Stimulated activated CD4-positive, alpha-beta T cell treated with anti-CD3 and anti-CD28 coated beads, TNF-alpha, amount 100 ng/mL, for 48 hours (primary cell): ENCODE measurements at regions not wholly inside any gene's neighbourhood (a gene's known extent, or its start where the extent isn't known, plus 50 kb on each side); places are given as distances from the start of the nearest gene placed in this dataset.

ENCODE experiments used
- DNase-seq, 3 donors: peaks; one replicate each; pipeline ENCODE4 v3.0.0-alpha.2; 2020; ENCODE audit warnings: low read depth in 3 of 3

DNA sequence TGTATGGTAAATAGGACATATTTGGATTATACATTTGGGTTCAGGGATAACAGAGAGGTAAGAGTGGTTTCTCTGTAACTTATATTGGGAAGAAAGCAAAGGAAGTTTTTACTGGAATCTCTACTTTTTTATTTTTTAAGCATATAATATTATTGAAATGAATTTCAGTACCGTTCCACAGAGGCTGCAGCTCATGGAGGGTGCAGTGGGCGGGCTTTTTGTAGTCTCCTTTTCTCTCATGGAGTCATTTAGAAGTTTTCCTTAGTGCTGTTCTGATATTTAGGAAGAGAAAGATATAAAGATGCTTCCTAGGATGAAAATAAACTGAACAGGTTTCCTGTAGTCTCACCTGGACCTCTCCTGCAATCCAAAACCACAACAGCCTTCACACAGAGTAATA is 1153.3 kb upstream of the TMEFF2 start:
- DNase-seq = no peak

DNA sequence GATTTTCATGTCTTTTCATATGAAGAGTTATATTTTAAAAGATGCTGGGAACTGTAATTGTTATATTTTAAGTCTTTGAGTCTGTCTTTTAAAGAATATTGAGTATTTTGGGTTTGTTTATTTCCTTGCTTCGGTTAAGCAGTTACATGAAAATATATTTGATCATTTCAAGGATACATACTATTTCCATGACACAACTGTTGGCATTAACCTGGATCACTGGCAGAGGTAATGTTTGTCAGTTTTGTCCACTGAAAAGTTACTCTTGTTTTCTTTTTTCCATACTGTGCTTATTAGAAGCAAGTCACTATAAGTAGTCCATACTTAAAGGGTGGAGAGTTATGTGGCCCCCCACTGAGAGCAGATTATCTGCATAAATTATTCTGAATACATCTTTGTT is 1142.0 kb upstream of the TMEFF2 start:
- DNase-seq = no peak

DNA sequence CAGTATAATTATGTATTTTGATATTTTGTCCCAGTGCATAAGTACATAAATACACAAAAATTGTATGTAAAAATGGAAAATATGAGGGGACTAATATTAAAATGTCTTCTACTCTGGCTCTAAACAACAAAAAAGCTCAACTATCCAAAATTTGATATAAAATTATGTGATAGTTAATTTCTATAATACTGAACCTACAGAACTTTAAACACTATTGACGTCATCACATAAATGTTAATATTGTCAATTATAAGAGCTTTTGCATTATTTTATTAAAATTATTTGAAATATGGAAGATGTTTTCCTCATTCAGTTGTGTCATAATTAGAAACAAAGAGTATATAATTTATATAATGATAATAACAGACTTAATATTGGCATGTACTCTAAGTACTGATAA is 1139.7 kb upstream of the TMEFF2 start:
- DNase-seq = no peak

DNA sequence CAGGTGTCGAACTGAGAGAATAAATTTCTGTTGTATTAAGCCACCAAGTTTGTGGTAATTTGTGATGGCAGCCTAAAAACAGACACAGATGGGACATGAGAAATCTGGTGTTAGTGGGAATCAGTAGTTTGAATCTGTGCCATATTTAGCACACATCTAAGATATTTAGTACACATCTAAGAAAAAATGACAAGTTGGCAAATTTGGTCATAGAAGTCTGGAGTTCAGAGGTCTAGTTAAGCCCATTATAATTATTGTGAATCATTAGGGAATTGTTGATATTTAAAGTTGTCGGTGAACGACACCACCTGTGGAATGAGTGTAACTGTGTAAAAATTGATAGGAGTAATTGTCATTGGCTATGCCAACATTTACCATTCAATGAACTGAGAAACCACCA is 1138.8 kb upstream of the TMEFF2 start:
- DNase-seq = no peak

DNA sequence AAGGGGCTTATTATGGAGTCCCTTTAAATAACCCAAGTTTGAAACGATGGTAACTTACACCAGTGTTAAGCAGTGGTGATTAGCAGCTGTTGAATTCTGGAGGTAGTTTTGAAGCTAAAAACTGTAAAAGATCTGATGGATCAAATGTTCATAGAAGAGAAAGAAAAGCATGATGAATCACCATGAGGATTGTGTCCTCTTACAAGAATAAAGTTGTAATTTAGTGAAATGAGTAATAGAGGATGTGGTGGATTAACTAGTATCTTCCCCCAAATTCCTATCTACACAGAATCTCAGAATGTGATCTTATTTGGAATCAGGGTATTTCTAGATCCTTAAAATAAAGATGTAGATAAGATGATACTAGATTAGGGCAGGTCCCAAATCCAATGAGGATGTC is 1138.2 kb upstream of the TMEFF2 start:
- DNase-seq = no peak

DNA sequence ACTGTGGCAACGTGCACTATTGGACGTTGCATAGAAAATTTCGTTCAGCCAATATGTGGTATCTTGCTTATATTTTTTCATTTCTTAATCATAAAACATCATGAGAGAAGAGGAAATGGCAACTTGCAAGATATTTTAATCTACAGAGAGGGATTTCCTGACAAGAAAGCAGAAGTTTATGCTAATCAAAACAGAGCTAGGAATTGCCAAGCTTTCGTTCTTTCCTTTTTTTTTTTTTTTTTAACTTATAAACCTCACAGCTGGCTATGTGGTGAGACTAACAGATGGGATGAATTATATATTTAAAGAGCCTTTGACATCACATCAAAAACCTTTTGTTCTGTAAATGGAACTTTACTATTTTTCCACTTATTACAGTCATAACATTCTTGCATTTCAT is 1136.9 kb upstream of the TMEFF2 start:
- DNase-seq = no peak

DNA sequence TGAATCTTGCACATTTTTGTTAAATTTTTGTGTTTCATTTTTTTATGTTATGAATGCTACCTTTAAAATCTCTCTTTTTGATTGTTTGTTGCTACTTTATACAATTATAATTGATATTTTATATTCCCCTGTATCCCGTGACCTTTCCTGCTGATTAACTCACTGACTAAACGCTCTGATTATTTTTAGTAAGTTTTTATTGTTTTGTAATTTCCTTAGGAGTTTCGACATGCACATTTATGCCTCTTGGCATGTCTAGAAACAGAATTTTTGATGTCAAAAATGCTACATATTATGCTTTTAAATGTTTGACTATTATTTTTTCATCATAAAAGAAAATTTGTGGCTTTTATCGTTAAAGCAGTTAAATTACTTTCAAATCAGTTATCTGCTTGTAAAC is 1131.6 kb upstream of the TMEFF2 start:
- no peak for DNase-seq

DNA sequence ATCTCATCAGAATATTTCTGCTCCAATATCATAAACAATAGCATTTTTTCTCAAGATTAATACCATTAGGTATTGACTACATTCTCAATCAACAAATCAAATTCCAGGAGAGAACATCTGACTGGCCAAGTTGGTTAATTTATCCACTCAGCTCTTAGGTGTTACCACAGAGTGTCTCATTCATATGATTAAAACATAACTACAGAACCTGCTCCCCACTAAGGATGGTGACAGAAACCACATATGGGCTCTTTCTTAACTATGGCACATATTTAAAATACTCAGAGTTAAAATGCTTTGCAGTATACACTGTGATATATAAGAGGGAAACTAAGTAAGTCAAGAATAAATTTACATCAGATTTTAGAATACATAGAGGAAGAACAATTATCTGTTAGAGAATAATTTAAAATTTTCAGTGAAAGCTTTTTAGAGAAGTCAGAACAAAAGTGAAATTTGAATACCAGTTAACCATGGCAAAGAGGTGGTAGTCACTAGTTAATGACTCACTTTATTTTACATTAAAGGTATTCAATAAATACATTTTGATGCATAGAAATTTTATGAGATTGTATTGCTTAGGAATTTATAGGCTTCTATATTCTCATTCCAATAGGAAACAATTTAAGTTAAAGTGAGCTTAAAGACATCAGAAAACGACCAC is 1120.8 kb upstream of the TMEFF2 start:
- DNase-seq = no peak

DNA sequence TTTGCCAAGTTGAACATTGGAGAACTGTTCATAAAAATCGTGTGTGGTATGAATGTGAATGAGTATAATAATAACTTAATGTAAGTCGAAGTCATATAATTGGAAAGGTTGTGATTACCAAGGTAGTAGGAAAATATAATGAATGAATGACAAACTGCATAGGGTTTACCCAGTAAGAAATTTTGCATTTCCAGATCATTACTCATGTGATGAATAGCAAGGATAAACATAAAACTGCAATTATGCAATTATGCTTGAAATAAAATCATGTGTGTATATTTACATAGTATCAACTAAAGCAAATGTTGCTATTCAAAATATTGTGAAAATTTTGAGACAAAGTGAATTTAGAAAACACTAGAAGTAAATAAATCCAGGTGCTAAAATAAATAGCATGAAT is 1108.7 kb upstream of the TMEFF2 start:
- no peak for DNase-seq

DNA sequence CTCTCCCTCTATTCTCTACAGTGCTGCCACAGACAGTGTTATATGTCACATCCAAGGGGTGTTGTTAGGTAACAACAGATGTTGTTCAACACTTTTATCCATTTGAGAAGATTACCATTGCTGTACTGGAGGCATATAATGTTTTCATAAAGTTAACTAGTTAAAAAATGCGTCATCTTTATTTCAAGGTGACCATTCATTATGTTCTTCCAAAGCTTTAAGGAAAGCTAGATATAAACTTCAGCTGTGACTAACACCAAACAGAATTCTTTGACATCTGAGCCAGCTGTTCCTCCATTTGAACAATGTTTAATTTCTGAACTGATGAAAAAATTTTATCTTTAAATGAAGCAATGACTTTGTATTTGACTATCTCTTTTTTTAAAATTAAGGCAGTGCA is 1099.6 kb upstream of the TMEFF2 start:
- no peak for DNase-seq

DNA sequence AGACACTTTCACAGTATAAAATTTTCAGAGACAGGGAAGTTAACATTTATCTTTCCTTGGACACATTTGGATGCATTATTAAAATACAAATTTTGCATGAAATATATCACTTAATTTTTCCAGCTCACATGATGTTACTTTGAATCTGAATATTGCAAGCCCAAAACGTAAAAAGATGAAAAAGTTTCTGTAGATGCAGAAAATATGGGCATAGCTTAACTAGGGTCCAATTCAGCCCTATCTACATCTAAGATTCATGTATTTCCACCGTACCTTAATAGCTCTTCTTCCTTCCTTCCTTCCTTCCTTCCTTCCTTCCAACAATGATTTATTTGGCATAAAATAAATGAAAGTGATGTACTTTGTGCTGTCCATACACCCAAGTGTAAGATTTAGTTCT is 1084.6 kb upstream of the TMEFF2 start:
- DNase-seq = no peak

DNA sequence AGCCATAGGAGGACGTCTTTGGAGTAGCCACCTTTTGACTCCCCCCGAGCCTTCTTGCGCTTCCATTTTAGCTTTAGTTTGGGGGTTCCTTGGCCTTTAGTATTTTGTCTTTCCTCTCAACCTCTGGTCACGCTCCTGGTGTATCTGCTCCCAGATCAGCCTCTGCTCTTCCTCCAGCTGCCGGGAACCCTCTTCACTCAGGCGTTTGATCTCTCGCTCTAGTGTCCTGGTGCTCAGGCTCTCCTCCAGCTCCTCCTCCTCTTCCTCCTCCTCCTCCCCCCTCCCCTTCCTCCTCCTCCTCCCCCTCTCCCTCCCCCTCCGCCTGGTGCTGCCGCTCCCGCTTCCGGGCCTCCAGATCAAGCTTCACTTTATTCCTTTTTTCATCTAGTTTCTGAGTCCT is 1082.3 kb upstream of the TMEFF2 start:
- no peak for DNase-seq

DNA sequence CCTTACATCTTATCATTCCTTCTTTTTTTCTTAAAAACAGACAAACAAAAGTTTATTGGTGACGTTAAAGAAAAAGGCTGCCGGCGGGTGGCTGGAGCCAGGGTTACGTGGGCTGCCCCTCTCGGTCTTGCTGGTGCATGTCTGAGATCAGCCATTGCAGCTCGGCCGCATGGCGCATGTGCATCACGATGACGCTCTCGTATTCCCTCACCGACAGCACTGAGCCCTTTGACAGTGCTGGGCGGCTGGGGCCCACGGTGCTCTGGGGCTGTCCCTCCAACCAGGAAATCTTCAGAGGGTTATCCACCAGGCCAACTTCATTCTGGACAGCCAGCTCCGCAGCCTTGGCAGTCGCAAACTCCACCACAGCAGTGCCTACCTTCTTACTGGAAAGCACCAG is 1081.8 kb upstream of the TMEFF2 start:
- no peak for DNase-seq

DNA sequence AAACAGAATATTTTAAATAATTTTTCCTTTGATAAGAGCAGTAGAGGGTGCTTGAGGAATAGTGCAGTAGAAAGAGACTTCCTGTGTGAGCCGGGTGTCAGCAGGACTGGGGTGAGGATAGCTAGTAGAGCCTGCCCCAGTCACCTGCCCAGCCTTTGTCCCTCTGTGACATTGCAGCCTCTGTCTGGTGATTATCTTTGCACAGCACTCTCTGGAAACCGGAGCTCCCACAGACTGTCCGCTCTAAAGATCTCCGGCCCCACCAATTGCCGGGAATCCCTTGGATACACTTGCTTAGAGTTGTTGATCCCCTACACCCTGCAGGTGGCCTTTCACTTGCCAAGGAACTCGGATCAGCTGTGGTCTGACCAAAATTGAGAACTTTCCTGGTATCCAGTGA is 1081.3 kb upstream of the TMEFF2 start:
- no peak for DNase-seq

DNA sequence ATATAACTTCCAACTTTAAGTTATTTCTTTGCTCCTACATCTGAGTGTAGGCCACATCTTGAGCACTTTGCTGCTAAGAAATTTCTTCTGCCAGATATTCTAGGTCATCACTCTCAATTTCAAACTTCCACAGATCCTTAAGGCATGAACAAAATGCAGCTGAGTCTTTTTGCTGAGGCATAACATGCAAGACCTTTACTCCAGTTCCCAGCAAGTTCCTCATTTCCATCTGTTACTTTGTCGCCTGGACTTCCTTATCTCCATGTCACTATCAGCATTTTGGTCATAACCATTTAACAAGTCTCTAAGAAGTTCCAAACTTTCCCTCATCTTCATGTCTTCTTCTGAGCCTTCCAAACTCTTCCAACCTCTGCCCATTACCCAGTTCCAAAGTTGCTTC is 1077.3 kb upstream of the TMEFF2 start:
- no peak for DNase-seq

DNA sequence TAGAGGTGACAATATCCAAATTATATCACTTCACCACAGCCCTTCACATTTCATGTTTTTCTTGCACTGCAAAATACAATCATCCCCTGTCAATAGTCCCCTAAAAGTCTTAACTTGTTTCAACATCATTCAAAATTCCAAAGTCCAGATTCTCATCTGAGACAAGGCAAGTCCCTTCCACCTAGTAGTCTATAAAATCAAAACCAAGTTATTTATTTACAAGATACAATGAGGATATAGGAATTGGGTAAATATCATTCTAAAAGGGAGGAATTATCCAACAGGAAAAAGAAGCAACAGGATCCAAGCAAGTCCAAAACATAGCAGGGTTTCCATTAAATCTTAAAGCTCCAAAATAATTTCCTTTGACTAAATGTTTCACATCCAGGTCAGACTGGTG is 1076.1 kb upstream of the TMEFF2 start:
- DNase-seq = no peak

DNA sequence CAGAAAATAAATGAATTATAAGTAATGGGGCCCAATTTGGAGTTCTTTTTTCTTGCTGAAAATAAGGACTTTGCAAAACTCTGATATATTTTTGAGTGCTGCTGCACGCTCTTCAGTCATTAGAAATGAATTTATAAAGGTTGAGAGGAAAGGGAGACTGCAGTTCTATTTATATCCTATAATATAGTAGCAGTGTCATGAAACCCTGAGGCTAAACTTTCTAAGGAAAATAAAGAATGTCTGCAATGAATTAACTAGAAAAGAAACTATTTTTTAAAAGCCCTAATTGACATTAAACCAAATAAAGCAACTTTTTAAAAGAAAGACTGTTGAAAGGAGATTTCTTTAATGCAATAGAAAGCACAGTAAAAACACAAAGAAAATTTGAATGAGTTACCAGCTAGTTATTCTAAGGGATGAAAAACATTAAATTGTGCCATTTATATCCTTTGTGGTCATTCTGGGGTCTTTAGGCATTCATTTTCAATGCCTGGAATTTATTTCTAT is 1072.8 kb upstream of the TMEFF2 start:
- no peak for DNase-seq

DNA sequence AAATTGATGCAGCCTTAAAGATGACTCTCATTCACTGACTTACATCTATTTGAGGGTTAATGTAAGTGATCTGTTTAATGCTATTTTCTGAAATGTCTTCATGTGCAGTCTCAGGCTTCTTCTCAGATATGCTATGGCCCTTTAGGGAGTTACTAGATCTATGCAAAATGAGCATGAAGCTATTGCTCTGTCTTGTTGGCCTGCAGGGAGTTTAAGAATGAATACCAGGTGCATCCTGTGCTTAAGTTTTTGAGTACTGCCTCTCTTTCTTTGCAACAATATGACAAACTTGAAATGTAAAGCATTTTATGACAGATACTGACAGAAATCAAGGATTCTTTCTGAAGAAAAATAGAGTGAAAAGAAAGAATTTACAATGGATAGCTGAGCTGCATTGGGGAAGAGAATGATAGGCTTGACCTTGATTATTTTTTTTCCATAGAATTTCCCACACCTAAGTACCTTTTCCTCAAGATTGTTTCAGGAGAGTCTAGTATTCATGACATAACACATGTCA is 1058.3 kb upstream of the TMEFF2 start:
- no peak for DNase-seq

DNA sequence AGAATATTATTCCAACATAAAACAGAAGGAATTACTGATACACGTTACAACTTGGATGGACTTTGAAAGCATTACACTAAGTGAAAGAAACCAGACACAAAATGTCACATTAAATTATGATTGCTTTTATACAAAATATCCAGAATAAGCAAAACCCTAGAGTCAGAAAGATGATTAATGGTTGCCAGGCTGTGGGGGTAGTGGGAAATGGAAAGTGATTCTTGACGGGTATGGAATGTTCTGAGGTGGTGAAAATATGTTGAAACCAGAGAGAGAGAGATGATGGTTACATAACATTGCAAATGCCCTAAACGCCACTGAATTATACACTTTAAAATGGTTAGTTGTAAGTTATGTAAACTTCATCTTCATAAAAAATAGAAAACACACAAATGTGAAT is 1057.2 kb upstream of the TMEFF2 start:
- DNase-seq = no peak

DNA sequence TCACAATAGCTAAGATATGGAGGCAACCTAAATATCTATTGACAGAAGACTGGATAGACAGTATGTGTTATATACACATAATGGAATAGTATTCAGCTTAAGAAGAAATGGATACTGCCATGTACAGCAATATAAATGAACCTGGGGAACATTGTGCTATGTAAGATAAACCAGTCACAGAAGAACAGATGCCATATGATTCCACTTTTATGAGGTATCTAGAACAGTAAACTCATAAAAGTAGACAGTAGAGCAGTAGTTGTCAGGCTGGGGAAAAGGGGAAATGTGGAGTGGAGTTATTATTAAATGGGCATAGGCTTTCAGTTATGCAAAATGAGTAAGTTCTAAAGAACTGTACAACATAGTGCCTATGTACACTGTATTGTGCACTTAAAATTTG is 1055.7 kb upstream of the TMEFF2 start:
- DNase-seq = no peak

DNA sequence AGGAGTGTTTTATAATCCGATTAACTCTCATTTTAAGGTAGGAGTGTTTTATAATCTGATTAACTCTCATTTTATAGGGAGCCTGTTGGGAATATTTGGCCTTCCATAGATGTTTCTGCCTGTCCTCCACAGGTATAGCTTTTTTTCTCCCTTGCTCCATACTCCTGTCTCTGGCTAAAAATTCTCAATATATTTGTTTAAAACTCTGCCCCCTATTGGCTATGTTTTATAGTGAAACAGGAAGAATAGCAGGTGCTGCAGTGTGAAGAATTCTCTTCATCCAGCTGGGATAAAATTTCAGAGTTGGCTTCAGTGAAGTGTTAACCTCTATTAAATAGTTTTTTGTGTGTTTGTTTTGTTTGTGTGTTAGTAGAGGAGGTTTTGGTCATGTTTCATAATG is 1046.0 kb upstream of the TMEFF2 start:
- DNase-seq = no peak

DNA sequence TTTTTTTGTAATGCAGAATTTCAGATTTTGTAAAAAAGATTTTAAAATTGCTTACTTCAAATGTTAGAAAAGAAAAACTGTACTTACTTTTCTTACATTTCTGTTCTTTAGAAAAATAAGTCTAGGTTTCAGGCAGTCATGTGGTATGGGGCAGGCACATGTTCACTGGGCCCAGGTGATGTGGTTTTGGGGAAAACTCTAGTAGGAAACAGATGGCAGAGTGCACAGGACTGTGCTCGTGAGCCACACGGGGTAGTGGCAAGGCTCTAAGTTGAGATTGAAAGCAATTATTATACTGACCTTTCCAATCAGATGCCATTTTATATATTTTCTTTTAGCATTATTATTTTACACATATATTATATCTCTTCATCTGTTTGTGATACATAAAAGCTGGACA is 1036.9 kb upstream of the TMEFF2 start:
- DNase-seq = no peak

DNA sequence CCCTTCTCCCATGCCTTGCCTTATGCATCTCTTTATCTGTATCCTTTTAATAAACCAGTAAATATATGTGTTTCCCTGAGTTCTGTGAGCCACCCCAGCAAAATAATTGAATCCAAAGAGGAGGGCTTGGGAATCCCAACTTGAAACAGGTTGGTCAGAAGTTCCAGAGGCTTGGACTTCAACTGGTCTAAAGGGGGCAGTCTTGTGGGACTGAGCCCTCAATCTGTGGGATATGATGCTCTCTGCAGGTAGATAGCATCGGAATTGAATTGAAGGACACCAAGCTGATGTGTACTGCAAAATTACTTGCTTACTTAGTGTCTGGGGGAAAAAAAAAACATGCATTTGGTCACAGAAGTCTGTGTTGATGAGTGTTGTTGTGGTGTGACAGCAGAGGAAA is 1033.5 kb upstream of the TMEFF2 start:
- DNase-seq = no peak

DNA sequence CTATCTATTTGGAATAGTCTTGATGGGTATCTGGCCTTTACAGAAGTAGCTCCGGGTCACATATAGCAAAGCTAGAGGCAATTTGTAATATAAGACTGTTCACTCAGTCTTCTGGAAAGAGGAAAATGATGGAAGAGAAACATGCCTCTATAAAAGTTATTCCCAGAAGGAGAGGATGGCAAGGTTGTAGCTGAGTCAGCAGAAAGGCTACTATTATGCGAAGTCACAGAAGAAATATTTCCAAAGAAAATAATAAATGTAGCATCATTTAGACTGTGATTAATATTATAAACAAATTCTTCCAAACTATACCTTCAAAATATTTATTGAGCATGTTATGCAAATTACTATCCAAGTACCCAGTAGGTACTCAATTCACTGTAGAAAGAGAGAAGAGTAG is 1027.7 kb upstream of the TMEFF2 start:
- no peak for DNase-seq
